ENCODE measurements at regions not wholly inside any gene's neighbourhood (a gene's known extent, or its start where the extent isn't known, plus 50 kb on each side); places are given as distances from the start of the nearest gene placed in this dataset.

- no peak for DNase-seq (ENCODE audit: low read depth in 3 of 3)
Measured at GRCh38 chr11:128328955-128329551, 258.3 kb downstream of the ETS1 start.

DNA sequence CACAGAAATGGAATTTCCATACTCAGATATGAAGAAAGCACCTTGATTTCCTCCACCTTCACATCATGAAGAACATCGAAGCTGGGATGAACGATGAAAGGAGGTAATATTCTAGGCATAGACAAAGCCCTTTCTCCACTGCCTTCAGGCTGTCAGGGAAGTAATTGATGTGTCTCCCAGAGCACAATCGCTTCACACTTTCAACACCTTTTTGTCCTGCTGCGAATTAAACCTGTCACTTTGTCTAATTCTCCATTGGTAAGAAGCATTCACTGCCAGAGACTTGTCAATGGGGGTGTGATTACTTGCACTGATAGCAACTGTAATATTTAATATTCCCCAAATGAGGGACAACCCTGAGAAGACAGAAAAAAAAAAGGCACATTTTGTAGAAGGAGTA is 260.1 kb downstream of the ETS1 start:
- DNase-seq (ENCODE audit: low read depth in 3 of 3), result no peak

GRCh38 chr11:128326791-128327190 is 260.6 kb downstream of the ETS1 start:
- DNase-seq (ENCODE audit: low read depth in 3 of 3), result no peak

DNA sequence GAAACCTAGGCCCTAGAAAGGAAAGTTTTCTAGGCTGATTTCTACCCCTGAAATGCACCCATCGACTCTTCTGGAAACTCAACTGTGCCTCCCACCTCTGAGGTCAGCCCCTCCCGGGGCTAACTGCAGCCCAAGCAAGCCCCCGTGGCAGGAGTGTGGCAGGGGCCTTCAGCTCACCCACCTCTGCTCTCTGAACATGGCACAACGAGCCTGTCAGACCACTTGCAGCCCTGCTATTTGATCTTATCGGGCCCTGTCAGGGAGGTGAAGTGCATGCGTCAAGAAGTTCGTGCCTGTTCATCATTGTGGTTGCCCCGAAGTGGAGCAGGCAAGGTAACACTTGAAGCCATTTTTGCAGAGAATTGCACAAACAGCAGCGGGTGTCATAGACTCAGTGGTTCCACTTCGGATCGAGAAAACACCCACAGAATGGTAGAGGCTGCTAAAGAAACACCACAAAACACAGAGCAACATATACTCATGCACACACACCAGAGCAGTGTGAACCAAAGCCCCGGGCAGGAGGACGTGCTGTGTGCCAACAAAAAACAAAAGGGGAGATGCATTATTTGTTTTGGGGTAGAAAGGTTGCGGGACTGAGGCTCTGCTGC is 262.7 kb downstream of the ETS1 start:
- peak in 2 of 3 experiments; percentile 49 to 58 for DNase-seq (ENCODE audit: low read depth in 3 of 3)

GRCh38 chr11:128324051-128324481 is 263.3 kb downstream of the ETS1 start:
- DNase-seq (ENCODE audit: low read depth in 3 of 3), result no peak

DNA sequence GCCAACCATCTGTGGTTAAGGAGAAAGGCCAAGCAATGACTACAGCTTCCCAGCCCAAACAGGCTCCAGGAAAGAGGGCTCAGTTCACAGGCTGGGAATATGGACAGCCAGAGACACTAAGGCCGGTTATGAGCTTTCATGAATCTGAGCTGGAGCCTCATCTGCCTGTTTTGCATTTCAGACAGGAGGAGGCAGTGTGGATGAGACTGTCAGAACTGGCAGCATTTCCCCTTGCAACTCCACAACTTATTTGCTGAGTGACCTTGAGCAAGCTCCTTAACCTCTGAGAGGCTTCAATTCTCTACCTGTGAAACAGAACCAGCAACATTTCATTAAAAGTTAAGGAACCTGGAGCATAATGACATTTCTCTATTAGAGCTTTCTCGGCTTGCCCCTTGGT is 264.0 kb downstream of the ETS1 start:
- DNase-seq (ENCODE audit: low read depth in 3 of 3), result no peak

GRCh38 chr11:128318856-128319474 is 268.4 kb downstream of the ETS1 start:
- DNase-seq (ENCODE audit: low read depth in 3 of 3), result peak in 1 of 3 experiments; percentile 46

DNA sequence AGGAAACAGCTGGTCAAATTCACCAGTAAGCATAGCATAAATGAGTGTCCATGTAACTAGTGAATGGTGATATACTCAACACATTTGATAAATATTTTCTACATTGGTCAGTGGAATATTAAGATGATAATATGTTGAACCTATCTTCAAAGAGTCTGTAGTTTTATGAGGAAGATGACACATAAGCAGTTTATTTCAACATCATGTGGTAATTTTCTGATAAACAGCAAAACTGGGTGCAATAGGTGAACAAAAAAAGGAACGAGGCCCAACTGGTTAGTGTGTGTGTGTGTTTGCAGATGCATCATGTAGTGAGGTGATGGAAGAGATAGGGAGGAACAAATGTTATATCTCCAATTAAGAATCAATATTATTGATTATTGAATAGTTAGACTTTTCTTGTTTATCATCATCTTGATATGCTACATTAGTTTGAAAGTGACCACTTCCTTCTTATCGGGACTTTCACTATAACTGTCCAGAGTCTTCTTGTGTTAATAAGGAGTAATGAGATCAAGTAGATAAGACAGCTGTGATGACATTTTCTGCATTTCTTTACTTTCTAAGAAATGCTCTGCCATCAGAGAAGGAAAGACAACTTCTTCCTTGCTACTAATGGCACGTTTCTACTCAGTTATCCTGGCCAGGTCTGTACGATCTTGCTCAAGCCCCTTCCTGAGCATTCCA is 270.7 kb downstream of the ETS1 start:
- DNase-seq (ENCODE audit: low read depth in 3 of 3), result no peak

DNA sequence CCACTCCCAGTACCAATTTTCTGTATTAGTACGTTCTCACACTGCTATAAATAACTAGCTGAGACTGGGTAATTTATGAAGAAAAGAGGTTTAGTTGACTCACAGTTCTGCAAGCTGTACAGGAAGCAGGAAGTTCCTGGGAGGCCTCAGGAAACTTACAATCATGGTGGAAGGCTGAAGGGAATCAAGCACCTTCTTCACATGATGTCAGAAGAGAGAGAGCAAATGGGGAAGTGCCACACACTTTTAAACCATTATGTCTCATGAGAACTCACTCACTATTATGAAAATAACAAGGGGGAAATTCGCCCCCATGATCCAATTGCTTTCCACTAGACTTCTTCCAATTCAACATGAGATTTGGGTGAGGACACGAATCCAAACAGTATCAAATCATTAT is 271.4 kb downstream of the ETS1 start:
- no peak for DNase-seq (ENCODE audit: low read depth in 3 of 3)

- no peak for DNase-seq (ENCODE audit: low read depth in 3 of 3)
Measured at GRCh38 chr11:128313931-128314330, 273.4 kb downstream of the ETS1 start.

GRCh38 chr11:128311742-128312719 is 275.3 kb downstream of the ETS1 start:
- DNase-seq (ENCODE audit: low read depth in 3 of 3), result no peak

GRCh38 chr11:128310676-128311445 is 276.5 kb downstream of the ETS1 start:
- no peak for DNase-seq (ENCODE audit: low read depth in 3 of 3)

DNA sequence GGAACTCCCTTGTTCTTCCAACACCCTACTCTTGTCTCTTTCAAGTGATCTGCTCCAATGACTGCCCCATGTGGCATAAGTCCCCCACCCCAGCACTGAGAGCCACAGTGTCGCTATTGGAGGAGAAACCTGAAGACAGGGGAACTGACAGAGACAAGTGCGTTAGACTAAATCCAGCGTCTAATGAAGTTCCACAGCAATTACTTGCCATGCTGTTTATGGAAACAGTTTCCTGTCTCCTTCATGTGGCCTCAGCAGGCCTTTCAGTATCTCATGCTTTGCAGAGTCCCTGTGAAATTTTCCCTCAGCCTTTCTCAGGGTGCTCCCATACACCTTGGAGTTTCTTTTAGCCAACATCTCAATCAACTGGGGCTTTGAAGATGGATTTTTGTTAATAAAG is 277.4 kb downstream of the ETS1 start:
- DNase-seq (ENCODE audit: low read depth in 3 of 3), result no peak

- no peak for DNase-seq (ENCODE audit: low read depth in 3 of 3)
Measured at GRCh38 chr11:128308794-128309193, 278.6 kb downstream of the ETS1 start.

DNA sequence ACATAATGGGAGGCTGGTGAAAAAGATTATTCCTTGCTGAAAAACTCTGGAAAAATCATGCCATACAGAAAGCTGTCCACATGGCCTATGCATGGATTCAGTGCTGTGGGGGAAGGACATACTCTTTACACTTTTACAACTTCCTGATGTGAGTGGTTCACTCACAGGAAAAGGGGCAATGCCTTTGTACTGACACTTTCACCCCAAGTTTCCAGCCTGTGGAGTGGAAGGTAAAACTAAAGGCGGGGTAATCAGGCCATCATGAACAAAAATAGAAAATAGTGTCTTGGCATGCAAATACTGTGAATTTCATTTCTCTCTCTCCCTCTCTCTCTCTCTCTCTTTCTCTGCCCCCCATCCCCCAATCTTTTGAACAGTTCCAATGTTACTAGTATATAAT is 281.8 kb downstream of the ETS1 start:
- no peak for DNase-seq (ENCODE audit: low read depth in 3 of 3)

DNA sequence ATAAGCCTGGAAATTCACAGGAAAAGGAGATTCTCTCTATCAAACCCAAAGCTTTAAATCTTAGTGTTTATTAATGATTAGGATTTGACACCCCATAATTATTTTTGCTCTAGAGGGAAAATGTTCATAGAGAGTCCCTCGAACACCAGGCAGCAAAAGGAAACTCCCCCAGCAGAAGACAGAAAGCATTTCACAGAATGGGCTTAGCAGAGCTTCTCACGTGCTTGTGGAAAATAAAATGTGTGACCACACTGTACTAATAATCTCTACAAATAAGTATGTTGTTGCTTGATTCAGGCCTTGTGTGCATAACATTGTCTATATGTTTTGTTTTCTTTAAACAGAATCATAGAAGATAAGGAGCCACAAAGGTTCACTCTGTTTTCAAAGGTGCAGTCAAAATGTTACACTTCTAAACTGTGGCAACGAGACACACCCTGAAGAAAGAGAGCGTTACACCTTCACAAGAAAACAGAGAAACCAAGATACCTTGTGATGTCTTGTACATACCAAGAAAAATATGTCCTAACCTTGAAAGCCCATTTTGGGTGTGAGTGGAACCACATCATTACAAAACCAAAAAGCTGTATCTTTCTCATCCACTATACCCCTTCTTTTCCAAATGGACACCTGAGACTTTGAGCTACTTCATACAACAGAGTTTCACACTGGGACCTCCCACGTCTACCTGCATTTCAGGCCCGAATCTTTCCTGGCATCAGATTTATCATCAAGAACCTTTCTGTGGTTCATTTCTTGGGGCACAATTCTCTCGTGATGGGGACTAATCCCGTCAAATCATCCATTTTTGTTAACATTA is 282.5 kb downstream of the ETS1 start:
- no peak for DNase-seq (ENCODE audit: low read depth in 3 of 3)

- no peak for DNase-seq (ENCODE audit: low read depth in 3 of 3)
Measured at GRCh38 chr11:128304116-128304515, 283.2 kb downstream of the ETS1 start.

DNA sequence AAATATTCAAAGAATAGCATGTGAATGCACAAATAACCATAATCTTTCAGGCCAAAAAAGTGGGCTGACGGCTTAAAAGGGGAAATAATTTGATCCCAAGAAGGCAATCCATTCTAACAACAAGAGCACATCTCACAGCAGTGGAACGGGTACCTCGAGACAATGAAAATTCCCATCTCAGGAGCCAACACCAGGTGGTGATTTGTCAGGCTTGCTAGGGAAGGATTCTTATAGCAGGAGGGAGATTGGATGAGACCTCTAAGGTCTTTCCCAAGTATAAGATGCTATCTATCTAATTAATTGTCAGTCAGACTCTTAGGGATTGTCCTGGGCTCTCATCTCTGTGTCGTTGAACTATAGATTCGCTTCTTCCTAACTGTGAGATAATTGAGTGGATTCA is 284.0 kb downstream of the ETS1 start:
- no peak for DNase-seq (ENCODE audit: low read depth in 3 of 3)

DNA sequence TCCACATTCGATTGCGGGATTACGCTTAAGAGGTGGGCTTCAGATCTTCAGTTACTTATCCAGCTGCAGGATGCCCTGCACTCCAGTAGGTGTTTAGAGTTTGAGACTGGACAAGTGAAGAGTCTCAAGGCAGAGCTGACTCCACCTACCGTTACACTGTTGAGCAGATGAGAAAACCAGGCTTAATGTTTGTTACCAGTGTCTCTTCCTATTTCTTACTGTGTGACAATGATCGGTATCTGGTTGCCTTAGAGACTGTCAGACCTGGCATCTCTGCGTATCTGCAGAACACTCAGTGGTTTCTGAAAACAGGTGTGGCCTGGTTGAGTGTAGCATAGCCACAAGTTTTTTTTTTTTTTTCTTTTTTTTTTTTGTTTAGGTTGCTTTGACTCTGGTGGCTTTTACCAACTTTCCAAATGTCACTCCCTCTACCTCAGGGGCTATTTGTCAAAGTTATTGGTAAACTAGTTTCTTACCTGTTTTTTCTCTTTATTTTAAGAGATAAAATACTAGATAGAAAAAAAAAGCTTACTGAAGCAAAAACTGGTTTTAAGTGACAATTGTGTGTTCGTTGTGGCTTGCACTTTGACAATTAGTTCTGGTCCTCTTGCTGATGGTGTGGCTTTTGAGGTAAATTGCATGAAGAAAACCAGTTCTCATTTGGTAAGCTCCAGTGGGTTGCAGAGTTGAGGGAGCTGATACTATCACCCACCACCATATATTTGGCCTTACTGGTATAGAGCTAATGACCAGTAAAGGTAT is 284.8 kb downstream of the ETS1 start:
- DNase-seq (ENCODE audit: low read depth in 3 of 3), result peak in 1 of 3 experiments; percentile 63
